HFF-Myc (cell line): ENCODE measurements at regions not wholly inside any gene's neighbourhood (a gene's known extent, or its start where the extent isn't known, plus 50 kb on each side); places are given as distances from the start of the nearest gene placed in this dataset.

Experiments used
- DNase-seq: peaks from one replicate; pipeline ENCODE4 v3.0.0-alpha.2; 2011; ENCODE audit warnings: low read depth; ENCODE audit errors: extremely low read depth
- H3K4me3 ChIP-seq: replicated peaks from 2 replicates; pipeline ENCODE4 v1.5.1; 2011; ENCODE audit warnings: low read depth, mild to moderate bottlenecking, control low read depth, low read length
- CTCF ChIP-seq: IDR thresholded peaks from 2 replicates; pipeline ENCODE4 v1.5.1; 2012; ENCODE audit warnings: mild to moderate bottlenecking, low read depth, low read length, control low read depth; ENCODE audit errors: missing control alignments

DNA sequence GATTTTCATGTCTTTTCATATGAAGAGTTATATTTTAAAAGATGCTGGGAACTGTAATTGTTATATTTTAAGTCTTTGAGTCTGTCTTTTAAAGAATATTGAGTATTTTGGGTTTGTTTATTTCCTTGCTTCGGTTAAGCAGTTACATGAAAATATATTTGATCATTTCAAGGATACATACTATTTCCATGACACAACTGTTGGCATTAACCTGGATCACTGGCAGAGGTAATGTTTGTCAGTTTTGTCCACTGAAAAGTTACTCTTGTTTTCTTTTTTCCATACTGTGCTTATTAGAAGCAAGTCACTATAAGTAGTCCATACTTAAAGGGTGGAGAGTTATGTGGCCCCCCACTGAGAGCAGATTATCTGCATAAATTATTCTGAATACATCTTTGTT is 1142.0 kb upstream of the TMEFF2 start:
- H3K4me3 ChIP-seq, result no peak overlapping the region
- no peak for TF ChIP-seq CTCF
- DNase-seq, result no peak

DNA sequence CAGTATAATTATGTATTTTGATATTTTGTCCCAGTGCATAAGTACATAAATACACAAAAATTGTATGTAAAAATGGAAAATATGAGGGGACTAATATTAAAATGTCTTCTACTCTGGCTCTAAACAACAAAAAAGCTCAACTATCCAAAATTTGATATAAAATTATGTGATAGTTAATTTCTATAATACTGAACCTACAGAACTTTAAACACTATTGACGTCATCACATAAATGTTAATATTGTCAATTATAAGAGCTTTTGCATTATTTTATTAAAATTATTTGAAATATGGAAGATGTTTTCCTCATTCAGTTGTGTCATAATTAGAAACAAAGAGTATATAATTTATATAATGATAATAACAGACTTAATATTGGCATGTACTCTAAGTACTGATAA is 1139.7 kb upstream of the TMEFF2 start:
- TF ChIP-seq CTCF, result no peak
- H3K4me3 ChIP-seq, result no peak overlapping the region
- DNase-seq, result no peak

DNA sequence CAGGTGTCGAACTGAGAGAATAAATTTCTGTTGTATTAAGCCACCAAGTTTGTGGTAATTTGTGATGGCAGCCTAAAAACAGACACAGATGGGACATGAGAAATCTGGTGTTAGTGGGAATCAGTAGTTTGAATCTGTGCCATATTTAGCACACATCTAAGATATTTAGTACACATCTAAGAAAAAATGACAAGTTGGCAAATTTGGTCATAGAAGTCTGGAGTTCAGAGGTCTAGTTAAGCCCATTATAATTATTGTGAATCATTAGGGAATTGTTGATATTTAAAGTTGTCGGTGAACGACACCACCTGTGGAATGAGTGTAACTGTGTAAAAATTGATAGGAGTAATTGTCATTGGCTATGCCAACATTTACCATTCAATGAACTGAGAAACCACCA is 1138.8 kb upstream of the TMEFF2 start:
- no peak for DNase-seq
- no peak for TF ChIP-seq CTCF
- no peak overlapping the region for H3K4me3 ChIP-seq

DNA sequence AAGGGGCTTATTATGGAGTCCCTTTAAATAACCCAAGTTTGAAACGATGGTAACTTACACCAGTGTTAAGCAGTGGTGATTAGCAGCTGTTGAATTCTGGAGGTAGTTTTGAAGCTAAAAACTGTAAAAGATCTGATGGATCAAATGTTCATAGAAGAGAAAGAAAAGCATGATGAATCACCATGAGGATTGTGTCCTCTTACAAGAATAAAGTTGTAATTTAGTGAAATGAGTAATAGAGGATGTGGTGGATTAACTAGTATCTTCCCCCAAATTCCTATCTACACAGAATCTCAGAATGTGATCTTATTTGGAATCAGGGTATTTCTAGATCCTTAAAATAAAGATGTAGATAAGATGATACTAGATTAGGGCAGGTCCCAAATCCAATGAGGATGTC is 1138.2 kb upstream of the TMEFF2 start:
- DNase-seq, result no peak
- H3K4me3 ChIP-seq, result no peak overlapping the region
- TF ChIP-seq CTCF, result no peak

DNA sequence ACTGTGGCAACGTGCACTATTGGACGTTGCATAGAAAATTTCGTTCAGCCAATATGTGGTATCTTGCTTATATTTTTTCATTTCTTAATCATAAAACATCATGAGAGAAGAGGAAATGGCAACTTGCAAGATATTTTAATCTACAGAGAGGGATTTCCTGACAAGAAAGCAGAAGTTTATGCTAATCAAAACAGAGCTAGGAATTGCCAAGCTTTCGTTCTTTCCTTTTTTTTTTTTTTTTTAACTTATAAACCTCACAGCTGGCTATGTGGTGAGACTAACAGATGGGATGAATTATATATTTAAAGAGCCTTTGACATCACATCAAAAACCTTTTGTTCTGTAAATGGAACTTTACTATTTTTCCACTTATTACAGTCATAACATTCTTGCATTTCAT is 1136.9 kb upstream of the TMEFF2 start:
- H3K4me3 ChIP-seq, result no peak overlapping the region
- DNase-seq, result no peak
- no peak for TF ChIP-seq CTCF

GRCh38 chr2:193326296-193326695 is 1131.6 kb upstream of the TMEFF2 start:
- DNase-seq, result no peak
- no peak for TF ChIP-seq CTCF
- no peak overlapping the region for H3K4me3 ChIP-seq

- TF ChIP-seq CTCF, result no peak
- no peak overlapping the region for H3K4me3 ChIP-seq
These were observed 1120.8 kb upstream of the TMEFF2 start for GRCh38 chr2:193315428-193316091.

More at GRCh38 chr2:193315428-193316091, 1120.8 kb upstream of the TMEFF2 start:
- no peak for DNase-seq
